Mucosa of rectum (tissue), 2 donors: ENCODE measurements at regions not wholly inside any gene's neighbourhood (a gene's known extent, or its start where the extent isn't known, plus 50 kb on each side); places are given as distances from the start of the nearest gene placed in this dataset.

ENCODE experiments used
- H3K27ac ChIP-seq, 2 donors: one replicate each; pipeline ENCODE4 v1.7.0; 2013; ENCODE audit warnings: inconsistent platforms in 2 of 2, low read depth in 2 of 2, low read length in 2 of 2
- H3K27me3 ChIP-seq, 2 donors: one replicate each; pipeline ENCODE4 v1.7.0; 2013; ENCODE audit warnings: low read length in 2 of 2; ENCODE audit not compliant: control insufficient read depth in 2 of 2, insufficient read depth in 2 of 2
- H3K36me3 ChIP-seq, 2 donors: one replicate each; pipeline ENCODE4 v1.7.0; 2013; ENCODE audit warnings: low read length in 2 of 2; ENCODE audit not compliant: control insufficient read depth in 2 of 2, insufficient read depth in 2 of 2
- H3K4me1 ChIP-seq, 2 donors: one replicate each; pipeline ENCODE4 v1.7.0; 2013; ENCODE audit warnings: low read length in 2 of 2, mild to moderate bottlenecking in 1 of 2; ENCODE audit not compliant: control insufficient read depth in 2 of 2, insufficient read depth in 2 of 2
- H3K4me3 ChIP-seq, 2 donors: one replicate each; pipeline ENCODE4 v1.7.0; 2013; ENCODE audit warnings: low read length in 2 of 2
- H3K9ac ChIP-seq, 2 donors: one replicate each; pipeline ENCODE4 v1.7.0; 2013; ENCODE audit warnings: low read length in 2 of 2, low read depth in 1 of 2, mild to moderate bottlenecking in 1 of 2
- H3K9me3 ChIP-seq, 2 donors: one replicate each; pipeline ENCODE4 v1.7.0; 2013; ENCODE audit warnings: low read length in 2 of 2; ENCODE audit not compliant: control insufficient read depth in 2 of 2
- donor health status: healthy.
- donor health status: Normal muscosa, but diverticular disease.

GRCh38 chr12:88996200-88996788 is 356.0 kb downstream of the DUSP6 start:
- Histone ChIP-seq H3K27ac (no peak overlapping the region), H3K27me3 (no peaks in the 10 kb centered on the region), H3K36me3 (no peaks in the 10 kb centered on the region), H3K4me3 (no peak overlapping the region), H3K9ac (no peak overlapping the region), H3K4me1 (no peaks in the 10 kb centered on the region), H3K9me3 (no peaks in the 10 kb centered on the region)

GRCh38 chr12:88994971-88995370 is 357.3 kb downstream of the DUSP6 start:
- H3K4me1 ChIP-seq = no peaks in the 10 kb centered on the region
- H3K36me3 ChIP-seq = no peaks in the 10 kb centered on the region
- no peaks in the 10 kb centered on the region for H3K27me3 ChIP-seq
- H3K9ac ChIP-seq = no peak overlapping the region
- H3K27ac ChIP-seq = no peak overlapping the region
- no peaks in the 10 kb centered on the region for H3K9me3 ChIP-seq
- no peak overlapping the region for H3K4me3 ChIP-seq

GRCh38 chr12:88994537-88994936 is 357.8 kb downstream of the DUSP6 start:
- Histone ChIP-seq H3K36me3 (no peaks in the 10 kb centered on the region), H3K27ac (no peak overlapping the region), H3K9me3 (no peaks in the 10 kb centered on the region), H3K27me3 (no peaks in the 10 kb centered on the region), H3K4me1 (no peaks in the 10 kb centered on the region), H3K9ac (no peak overlapping the region), H3K4me3 (no peak overlapping the region)

GRCh38 chr12:88993651-88994050 is 358.6 kb downstream of the DUSP6 start:
- H3K27ac ChIP-seq = no peak overlapping the region
- H3K4me3 ChIP-seq = no peak overlapping the region
- no peaks in the 10 kb centered on the region for H3K4me1 ChIP-seq
- H3K36me3 ChIP-seq = no peaks in the 10 kb centered on the region
- H3K9ac ChIP-seq = no peak overlapping the region
- H3K9me3 ChIP-seq = no peaks in the 10 kb centered on the region
- H3K27me3 ChIP-seq = no peaks in the 10 kb centered on the region

GRCh38 chr12:88986056-88986455 is 366.2 kb downstream of the DUSP6 start:
- no peaks in the 10 kb centered on the region for H3K9me3 ChIP-seq
- H3K27ac ChIP-seq = no peak overlapping the region
- H3K36me3 ChIP-seq = no peaks in the 10 kb centered on the region
- H3K27me3 ChIP-seq = no peaks in the 10 kb centered on the region
- no peak overlapping the region for H3K9ac ChIP-seq
- no peaks in the 10 kb centered on the region for H3K4me1 ChIP-seq
- H3K4me3 ChIP-seq = no peak overlapping the region

GRCh38 chr12:88985631-88986030 is 366.7 kb downstream of the DUSP6 start:
- Histone ChIP-seq H3K36me3 (no peaks in the 10 kb centered on the region), H3K27ac (no peak overlapping the region), H3K9ac (no peak overlapping the region), H3K4me3 (no peak overlapping the region), H3K4me1 (no peaks in the 10 kb centered on the region), H3K9me3 (no peaks in the 10 kb centered on the region), H3K27me3 (no peaks in the 10 kb centered on the region)

- H3K9ac ChIP-seq = no peak overlapping the region
- H3K4me3 ChIP-seq = no peak overlapping the region
- H3K9me3 ChIP-seq = no peaks in the 10 kb centered on the region
- H3K27me3 ChIP-seq = no peaks in the 10 kb centered on the region
- H3K27ac ChIP-seq = no peak overlapping the region
- no peaks in the 10 kb centered on the region for H3K4me1 ChIP-seq
- H3K36me3 ChIP-seq = no peaks in the 10 kb centered on the region
Measured at GRCh38 chr12:88985011-88985410, 367.3 kb downstream of the DUSP6 start.

GRCh38 chr12:88982694-88983093 is 369.6 kb downstream of the DUSP6 start:
- H3K27ac ChIP-seq = no peak overlapping the region
- no peak overlapping the region for H3K9ac ChIP-seq
- no peaks in the 10 kb centered on the region for H3K4me1 ChIP-seq
- H3K36me3 ChIP-seq = no peaks in the 10 kb centered on the region
- no peaks in the 10 kb centered on the region for H3K27me3 ChIP-seq
- no peak overlapping the region for H3K4me3 ChIP-seq
- H3K9me3 ChIP-seq = no peaks in the 10 kb centered on the region

GRCh38 chr12:88977115-88977514 is 375.2 kb downstream of the DUSP6 start:
- no peaks in the 10 kb centered on the region for H3K36me3 ChIP-seq
- no peak overlapping the region for H3K4me3 ChIP-seq
- H3K9ac ChIP-seq = no peak overlapping the region
- H3K9me3 ChIP-seq = no peaks in the 10 kb centered on the region
- H3K27ac ChIP-seq = no peak overlapping the region
- no peaks in the 10 kb centered on the region for H3K4me1 ChIP-seq
- H3K27me3 ChIP-seq = no peaks in the 10 kb centered on the region

GRCh38 chr12:88973998-88974397 is 378.3 kb downstream of the DUSP6 start:
- H3K9me3 ChIP-seq = no peaks in the 10 kb centered on the region
- H3K27me3 ChIP-seq = no peaks in the 10 kb centered on the region
- no peaks in the 10 kb centered on the region for H3K36me3 ChIP-seq
- H3K27ac ChIP-seq = no peak overlapping the region
- no peak overlapping the region for H3K4me3 ChIP-seq
- H3K4me1 ChIP-seq = no peaks in the 10 kb centered on the region
- H3K9ac ChIP-seq = no peak overlapping the region

GRCh38 chr12:88970740-88971139 is 381.6 kb downstream of the DUSP6 start:
- no peak overlapping the region for H3K9ac ChIP-seq
- H3K4me1 ChIP-seq = no peaks in the 10 kb centered on the region
- no peak overlapping the region for H3K4me3 ChIP-seq

More at GRCh38 chr12:88970740-88971139, 381.6 kb downstream of the DUSP6 start:
- Histone ChIP-seq H3K9me3 (no peaks in the 10 kb centered on the region), H3K36me3 (no peaks in the 10 kb centered on the region), H3K27me3 (no peaks in the 10 kb centered on the region), H3K27ac (no peak overlapping the region)
